Brain microvascular endothelial cell (primary cell): ENCODE measurements at regions not wholly inside any gene's neighbourhood (a gene's known extent, or its start where the extent isn't known, plus 50 kb on each side); places are given as distances from the start of the nearest gene placed in this dataset.

Experiments used
- DNase-seq: peaks from one replicate; pipeline ENCODE4 v3.0.0-alpha.2; 2020
- H3K27ac ChIP-seq: fragments of 250-450 bp; sonication (Bioruptor Pico); 2 replicates; pipeline ENCODE4 v1.5.1; 2020; ENCODE audit warnings: mild to moderate bottlenecking, moderate library complexity
- H3K27me3 ChIP-seq: fragments of 250-450 bp; sonication (Bioruptor Pico); replicated peaks from 2 replicates; pipeline ENCODE4 v1.5.1; 2020; ENCODE audit warnings: mild to moderate bottlenecking
- H3K36me3 ChIP-seq: fragments of 250-450 bp; sonication (Bioruptor Pico); replicated peaks from 2 replicates; pipeline ENCODE4 v1.5.1; 2020; ENCODE audit warnings: mild to moderate bottlenecking
- H3K4me3 ChIP-seq: 2 replicates; pipeline ENCODE4 v1.5.1; 2011; ENCODE audit warnings: low read depth, mild to moderate bottlenecking, control low read depth, low read length, moderate library complexity
- in situ Hi-C: cut with HindIII; loops from 2 replicates; pipeline ENCODE4 v1.10.0; 2017; ENCODE audit warnings: low sequenced_read_pairs, low pct_ligation_motif_present
- TF ChIP-seq, protein P1 (sequence below): IDR thresholded peaks from 2 replicates; pipeline ENCODE4 v1.5.1; 2011; ENCODE audit warnings: low read depth, mild to moderate bottlenecking, moderate library complexity, low read length, control low read depth, inconsistent platforms; ENCODE audit errors: missing control alignments

GRCh38 chr1:47593013-47593568 lies 155.2 kb downstream of the FOXD2 start:
- TF ChIP-seq, protein P1, sequence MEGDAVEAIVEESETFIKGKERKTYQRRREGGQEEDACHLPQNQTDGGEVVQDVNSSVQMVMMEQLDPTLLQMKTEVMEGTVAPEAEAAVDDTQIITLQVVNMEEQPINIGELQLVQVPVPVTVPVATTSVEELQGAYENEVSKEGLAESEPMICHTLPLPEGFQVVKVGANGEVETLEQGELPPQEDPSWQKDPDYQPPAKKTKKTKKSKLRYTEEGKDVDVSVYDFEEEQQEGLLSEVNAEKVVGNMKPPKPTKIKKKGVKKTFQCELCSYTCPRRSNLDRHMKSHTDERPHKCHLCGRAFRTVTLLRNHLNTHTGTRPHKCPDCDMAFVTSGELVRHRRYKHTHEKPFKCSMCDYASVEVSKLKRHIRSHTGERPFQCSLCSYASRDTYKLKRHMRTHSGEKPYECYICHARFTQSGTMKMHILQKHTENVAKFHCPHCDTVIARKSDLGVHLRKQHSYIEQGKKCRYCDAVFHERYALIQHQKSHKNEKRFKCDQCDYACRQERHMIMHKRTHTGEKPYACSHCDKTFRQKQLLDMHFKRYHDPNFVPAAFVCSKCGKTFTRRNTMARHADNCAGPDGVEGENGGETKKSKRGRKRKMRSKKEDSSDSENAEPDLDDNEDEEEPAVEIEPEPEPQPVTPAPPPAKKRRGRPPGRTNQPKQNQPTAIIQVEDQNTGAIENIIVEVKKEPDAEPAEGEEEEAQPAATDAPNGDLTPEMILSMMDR: no peak
- Histone ChIP-seq H3K4me3 (no peak overlapping the region), H3K27me3 (peaks cover 18% of the 10 kb centered on the region), H3K27ac (no peak overlapping the region), H3K36me3 (no peaks in the 10 kb centered on the region)
- no peak for DNase-seq
- in situ Hi-C loops: no loop called here

- Histone ChIP-seq H3K27ac (no peak overlapping the region), H3K4me3 (no peak overlapping the region), H3K36me3 (no peaks in the 10 kb centered on the region), H3K27me3 (peaks cover 18% of the 10 kb centered on the region)
- in situ Hi-C loops: no loop called here
- TF ChIP-seq, protein P1: no peak
- no peak for DNase-seq
Observed at GRCh38 chr1:47593598-47594285, 155.9 kb downstream of the FOXD2 start.

DNA sequence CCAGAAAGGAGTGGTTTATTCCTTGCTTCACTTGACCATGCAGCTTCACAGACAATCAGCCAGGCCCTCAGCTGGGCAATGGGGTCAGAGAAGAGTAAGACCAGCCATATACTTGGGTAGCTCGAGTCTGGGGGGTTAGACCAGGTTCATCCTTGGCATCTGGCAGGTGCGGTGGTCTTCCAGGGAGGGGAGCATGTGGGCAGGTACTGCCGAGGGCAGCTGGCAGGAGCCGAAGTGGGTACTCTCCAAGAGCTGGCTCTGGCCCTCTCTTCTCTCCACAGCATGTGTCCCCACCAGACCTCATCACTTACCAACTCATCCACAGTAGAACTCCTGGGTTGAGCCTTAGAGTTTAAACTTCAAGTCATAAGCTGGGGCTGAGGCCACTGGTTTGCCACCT lies 156.8 kb downstream of the FOXD2 start:
- DNase-seq: no peak
- in situ Hi-C loops: no loop called here
- H3K27me3 ChIP-seq: peaks cover 18% of the 10 kb centered on the region

GRCh38 chr1:47596328-47596727 lies 158.5 kb downstream of the FOXD2 start:
- TF ChIP-seq, protein P1: no peak
- peaks cover 18% of the 10 kb centered on the region for H3K27me3 ChIP-seq
- no peak overlapping the region for H3K4me3 ChIP-seq
- in situ Hi-C loops: no loop called here
- no peak overlapping the region for H3K27ac ChIP-seq
- DNase-seq: no peak
- no peaks in the 10 kb centered on the region for H3K36me3 ChIP-seq

More for the DNA sequence above, 156.8 kb downstream of the FOXD2 start:
- TF ChIP-seq, protein P1: no peak
- Histone ChIP-seq H3K27ac (no peak overlapping the region), H3K36me3 (no peaks in the 10 kb centered on the region), H3K4me3 (no peak overlapping the region)

GRCh38 chr1:47598357-47598756 lies 160.5 kb downstream of the FOXD2 start:
- TF ChIP-seq, protein P1: no peak
- peaks cover 4% of the 10 kb centered on the region for H3K27me3 ChIP-seq
- H3K36me3 ChIP-seq: no peaks in the 10 kb centered on the region
- no peak overlapping the region for H3K27ac ChIP-seq
- no peak overlapping the region for H3K4me3 ChIP-seq
- DNase-seq: no peak
- in situ Hi-C loops: no loop called here
